K562 (cell line): ENCODE measurements at regions not wholly inside any gene's neighbourhood (a gene's known extent, or its start where the extent isn't known, plus 50 kb on each side); places are given as distances from the start of the nearest gene placed in this dataset.

Experiments used
- ATAC-seq: fragments of 200-7000 bp; cut with Tn5 transposase; 3 replicates; pipeline ENCODE4 v1.9.1; 2020; ENCODE audit warnings: moderate library complexity
- BruUV-seq: library from RNA; stranded (reverse); fragments of 400-500 nt; replicated peaks from 2 replicates; lab custom pipeline; 2021; lab: Mats Ljungman, UMichigan
- CTCF ChIA-PET: fragments of 300-600 bp; formaldehyde crosslinking; extraction: SDS; loops from one replicate; lab custom pipeline; 2021; ENCODE audit warnings: low intra/inter-chr PET ratio; lab: Yijun Ruan, JAX
- POLR2A ChIA-PET: fragments of 300-600, 350-650 bp; sonication (Branson Sonifier 250); formaldehyde crosslinking; extraction: SDS; loops from one replicate; lab custom pipeline; 2021; ENCODE audit warnings: antibody characterized with exemption, inconsistent platforms; lab: Yijun Ruan, JAX
- DNase-seq, 4 experiments: peaks; one replicate each; pipeline versions ENCODE4 v3.0.0 to v3.0.0-alpha.2; 2011 to 2018; ENCODE audit warnings: low spot score in 3 of 4, mixed read lengths in 3 of 4; ENCODE audit errors: extremely low read depth in 1 of 4
- FAIRE-seq: peaks from 2 replicates; lab custom pipeline; 2011; peaks lifted over from hg19 to GRCh38; lab: Jason Lieb, UNC
- H2AFZ ChIP-seq: 2 replicates; pipeline ENCODE4 v1.6.0; 2011; ENCODE audit warnings: low read depth, low read length, control low read depth, inconsistent platforms
- H3K27ac ChIP-seq: fragments of 200-600 bp; 3 replicates; pipeline ENCODE4 v1.8.0; 2011; ENCODE audit warnings: low read depth, mild to moderate bottlenecking, control low read depth, inconsistent platforms, low read length, moderate library complexity, mixed read lengths; ENCODE audit errors: extremely low read depth
- H3K27me3 ChIP-seq, 2 experiments: fragments of 300-600 bp in 1 of 2; 2 replicates in 1 of 2; 3 replicates in 1 of 2; pipeline versions ENCODE4 v1.6.0 to v1.8.0; 2011; ENCODE audit warnings: inconsistent platforms in 2 of 2, low read length in 2 of 2, mild to moderate bottlenecking in 1 of 2, mixed read lengths in 1 of 2, moderate library complexity in 1 of 2; ENCODE audit not compliant: control insufficient read depth in 2 of 2, insufficient read depth in 2 of 2
- H3K36me3 ChIP-seq: fragments of 300-600 bp; 3 replicates; pipeline ENCODE4 v1.8.0; 2011; ENCODE audit warnings: mild to moderate bottlenecking, low read length, inconsistent platforms; ENCODE audit not compliant: control insufficient read depth, insufficient read depth
- H3K4me1 ChIP-seq, 2 experiments: fragments of 200-600 bp in 1 of 2; replicated peaks in 1 of 2; 2 replicates in 1 of 2; 3 replicates in 1 of 2; pipeline versions ENCODE4 v1.5.1 to v1.8.0; 2011; ENCODE audit warnings: inconsistent platforms in 2 of 2, low read length in 2 of 2, mild to moderate bottlenecking in 1 of 2, mixed read lengths in 1 of 2, moderate library complexity in 1 of 2; ENCODE audit not compliant: control insufficient read depth in 2 of 2, insufficient read depth in 2 of 2
- H3K4me2 ChIP-seq: 2 replicates; pipeline ENCODE4 v1.6.1; 2011; ENCODE audit warnings: low read length, control low read depth, inconsistent platforms, mixed read lengths; ENCODE audit not compliant: insufficient read depth
- H3K4me3 ChIP-seq: fragments of 200-600 bp; sonication (generic), shearing (Covaris generic); 2 replicates; pipeline ENCODE4 v1.5.1; 2016; ENCODE audit warnings: control low read depth, inconsistent platforms
- H3K79me2 ChIP-seq: fragments of 200-600 bp; 3 replicates; pipeline ENCODE4 v1.8.0; 2011; ENCODE audit warnings: low read length, inconsistent platforms; ENCODE audit not compliant: control insufficient read depth, insufficient read depth
- H3K9ac ChIP-seq, 2 experiments: 2 replicates each; pipeline versions ENCODE4 v1.6.0 to v1.6.1; 2011; ENCODE audit warnings: low read depth in 2 of 2, low read length in 2 of 2, control low read depth in 1 of 2, inconsistent platforms in 1 of 2, mild to moderate bottlenecking in 1 of 2, mixed read lengths in 1 of 2; ENCODE audit not compliant: insufficient read depth in 1 of 2
- H3K9me1 ChIP-seq: one replicate; pipeline ENCODE4 v1.6.0; 2011; ENCODE audit warnings: inconsistent platforms, mild to moderate bottlenecking, low read length, moderate library complexity; ENCODE audit not compliant: control insufficient read depth, insufficient read depth
- H3K9me3 ChIP-seq: replicated peaks from 2 replicates; pipeline ENCODE4 v1.5.1; 2011; ENCODE audit warnings: low read depth, low read length, inconsistent platforms; ENCODE audit not compliant: control insufficient read depth, insufficient read depth
- H4K20me1 ChIP-seq: replicated peaks from 2 replicates; pipeline ENCODE4 v1.6.1; 2011; ENCODE audit warnings: low read length, inconsistent platforms, mixed read lengths; ENCODE audit not compliant: control insufficient read depth, insufficient read depth
- NEUROD1 ChIP-seq: fragments of 150-350 bp; IDR thresholded peaks from 2 replicates; pipeline ENCODE4 v1.6.1; 2014; ENCODE audit warnings: borderline replicate concordance, low read length, low read depth; ENCODE audit not compliant: partially characterized antibody
- PCBP1 ChIP-seq: fragments of 200-400 bp; formaldehyde crosslinking; IDR thresholded peaks from 2 replicates; pipeline ENCODE4 v1.6.1; 2018; ENCODE audit warnings: mild to moderate bottlenecking, low read depth, low read length; ENCODE audit not compliant: poor library complexity, severe bottlenecking
- ZNF766 ChIP-seq: fragments of 200-800 bp; sonication (Bioruptor generic); conservative IDR thresholded peaks from 2 replicates; pipeline ENCODE4 v1.6.1; 2016; ENCODE audit warnings: missing genetic modification characterization, missing compliant biosample characterization
- WGBS: fragments of 100-300 bp; shearing (Covaris generic); methylation state at CpG from one replicate; pipeline ENCODE4 v1.1.6; 2016; ENCODE audit warnings: low coverage, mixed read lengths; ENCODE audit not compliant: insufficient coverage; ENCODE audit errors: missing lambda C conversion rate; 5-methylcytosine and 5-hydroxymethylcytosine counted together
- in situ Hi-C: fragments of 300-500 bp; cut with MboI; formaldehyde crosslinking; loops from 4 replicates; pipeline ENCODE4 v1.15.0; 2018; ENCODE audit warnings: inconsistent platforms, mixed read lengths
- intact Hi-C: fragments of 100-400 bp; cut with micrococcal nuclease; formaldehyde crosslinking; loops from 2 replicates; pipeline ENCODE4 v1.14.2; 2022
- TF ChIP-seq, protein P1 (sequence below): fragments of 450-650 bp; conservative IDR thresholded peaks from 2 replicates; pipeline ENCODE4 v1.6.1; 2016; ENCODE audit warnings: missing genetic modification characterization, low read depth, mild to moderate bottlenecking, missing compliant biosample characterization, moderate library complexity
- TF ChIP-seq, protein P2 (sequence below), 3 experiments: fragments of 200-800 bp in 1 of 3; fragments of 250-450 bp in 1 of 3; fragments of 450-650 bp in 1 of 3; sonication (Bioruptor Pico) in 1 of 3; sonication (Bioruptor generic) in 1 of 3; formaldehyde crosslinking in 1 of 3; IDR thresholded peaks; 2 replicates each; pipeline versions ENCODE4 v1.6.1 to v1.8.0; 2016 to 2022; ENCODE audit warnings: mild to moderate bottlenecking in 2 of 3, missing genetic modification characterization in 2 of 3, missing compliant biosample characterization in 1 of 3, moderate library complexity in 1 of 3
- TF ChIP-seq, protein P3 (sequence below): IDR thresholded peaks from 2 replicates; pipeline ENCODE4 v1.6.1; 2011; ENCODE audit warnings: borderline replicate concordance, low read depth, mild to moderate bottlenecking, moderate library complexity, low read length; ENCODE audit not compliant: insufficient read depth, poor library complexity, severe bottlenecking

DNA sequence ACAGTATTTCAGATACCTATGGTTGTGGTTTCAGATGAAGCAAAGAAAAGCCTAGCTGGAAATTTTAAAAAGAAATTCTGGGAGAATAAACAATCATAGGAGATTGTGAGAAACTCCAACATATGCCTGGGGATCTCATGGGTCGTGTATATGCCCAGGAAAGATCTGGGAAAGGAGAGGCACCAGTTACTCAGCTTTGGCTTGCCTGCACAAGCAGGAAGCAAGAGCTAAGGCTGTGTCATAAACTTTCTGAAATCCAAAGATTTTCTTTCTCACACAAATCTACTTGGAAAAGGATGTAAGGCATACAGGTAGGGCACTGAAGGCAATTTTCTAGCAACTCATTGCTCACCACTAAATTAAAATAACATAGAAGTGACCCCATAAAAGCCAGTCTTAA is 373.6 kb downstream of the CDC14C start:
- BruUV-seq = no TSS peak
- in situ Hi-C loops = no loop called here
- H3K9me3 ChIP-seq = no peaks in the 10 kb centered on the region
- no peak for FAIRE-seq
- no peaks in the 10 kb centered on the region for H3K36me3 ChIP-seq
- H3K9ac ChIP-seq = no peak overlapping the region
- no peak for DNase-seq
- no peaks in the 10 kb centered on the region for H4K20me1 ChIP-seq
- 9% methylated on average over 1 of the region's 1 CpG for WGBS
- H3K4me2 ChIP-seq = no peak overlapping the region
- no peaks in the 10 kb centered on the region for H3K27me3 ChIP-seq
- H3K79me2 ChIP-seq = no peaks in the 10 kb centered on the region
- TF ChIP-seq, protein P1, sequence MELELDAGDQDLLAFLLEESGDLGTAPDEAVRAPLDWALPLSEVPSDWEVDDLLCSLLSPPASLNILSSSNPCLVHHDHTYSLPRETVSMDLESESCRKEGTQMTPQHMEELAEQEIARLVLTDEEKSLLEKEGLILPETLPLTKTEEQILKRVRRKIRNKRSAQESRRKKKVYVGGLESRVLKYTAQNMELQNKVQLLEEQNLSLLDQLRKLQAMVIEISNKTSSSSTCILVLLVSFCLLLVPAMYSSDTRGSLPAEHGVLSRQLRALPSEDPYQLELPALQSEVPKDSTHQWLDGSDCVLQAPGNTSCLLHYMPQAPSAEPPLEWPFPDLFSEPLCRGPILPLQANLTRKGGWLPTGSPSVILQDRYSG (tag) = no peak
- TF ChIP-seq ZNF766 (CRISPR knock-in tag) (no peak), NEUROD1 (no peak)
- H3K27ac ChIP-seq = no peak overlapping the region
- intact Hi-C loops = no loop called here
- no peaks in the 10 kb centered on the region for H3K4me1 ChIP-seq
- no peak for ATAC-seq
- no peak overlapping the region for H2AFZ ChIP-seq
- ChIA-PET POLR2A (no interaction called here), CTCF (no interaction called here)
- H3K9me1 ChIP-seq = no peaks in the 10 kb centered on the region
- H3K4me3 ChIP-seq = no peak overlapping the region

DNA sequence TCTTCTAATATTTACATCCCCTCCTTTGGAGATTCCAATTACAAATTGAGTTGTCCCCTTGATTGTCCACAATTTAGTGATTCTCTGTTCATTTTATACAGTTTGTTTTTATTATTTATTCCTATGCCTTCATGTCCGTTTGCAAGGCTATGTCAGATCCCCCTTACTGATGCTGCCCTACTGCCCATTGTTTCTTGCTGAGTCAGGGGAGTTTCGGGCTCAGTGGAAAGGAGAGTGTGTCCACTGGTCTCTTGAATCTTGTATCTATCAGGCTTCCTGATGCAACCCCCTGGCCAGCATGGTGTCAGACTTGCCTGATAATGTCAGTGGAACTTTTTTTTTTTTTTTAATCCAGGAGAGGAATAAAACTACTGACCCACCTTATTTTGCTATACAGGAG is 384.4 kb downstream of the CDC14C start:
- H3K4me3 ChIP-seq = no peak overlapping the region
- ChIA-PET CTCF (no interaction called here), POLR2A (no interaction called here)
- H3K9ac ChIP-seq = no peak overlapping the region
- H3K27me3 ChIP-seq = no peaks in the 10 kb centered on the region
- in situ Hi-C loops = no loop called here
- H4K20me1 ChIP-seq = no peaks in the 10 kb centered on the region
- H3K36me3 ChIP-seq = no peaks in the 10 kb centered on the region
- H3K9me1 ChIP-seq = no peaks in the 10 kb centered on the region
- WGBS = 0% methylated on average over 2 of the region's 2 CpGs
- H3K9me3 ChIP-seq = no peaks in the 10 kb centered on the region; the same call in 1 of the 2 replicates
- no peak overlapping the region for H2AFZ ChIP-seq
- no peak overlapping the region for H3K27ac ChIP-seq
- no peak overlapping the region for H3K4me2 ChIP-seq
- TF ChIP-seq, protein P2, sequence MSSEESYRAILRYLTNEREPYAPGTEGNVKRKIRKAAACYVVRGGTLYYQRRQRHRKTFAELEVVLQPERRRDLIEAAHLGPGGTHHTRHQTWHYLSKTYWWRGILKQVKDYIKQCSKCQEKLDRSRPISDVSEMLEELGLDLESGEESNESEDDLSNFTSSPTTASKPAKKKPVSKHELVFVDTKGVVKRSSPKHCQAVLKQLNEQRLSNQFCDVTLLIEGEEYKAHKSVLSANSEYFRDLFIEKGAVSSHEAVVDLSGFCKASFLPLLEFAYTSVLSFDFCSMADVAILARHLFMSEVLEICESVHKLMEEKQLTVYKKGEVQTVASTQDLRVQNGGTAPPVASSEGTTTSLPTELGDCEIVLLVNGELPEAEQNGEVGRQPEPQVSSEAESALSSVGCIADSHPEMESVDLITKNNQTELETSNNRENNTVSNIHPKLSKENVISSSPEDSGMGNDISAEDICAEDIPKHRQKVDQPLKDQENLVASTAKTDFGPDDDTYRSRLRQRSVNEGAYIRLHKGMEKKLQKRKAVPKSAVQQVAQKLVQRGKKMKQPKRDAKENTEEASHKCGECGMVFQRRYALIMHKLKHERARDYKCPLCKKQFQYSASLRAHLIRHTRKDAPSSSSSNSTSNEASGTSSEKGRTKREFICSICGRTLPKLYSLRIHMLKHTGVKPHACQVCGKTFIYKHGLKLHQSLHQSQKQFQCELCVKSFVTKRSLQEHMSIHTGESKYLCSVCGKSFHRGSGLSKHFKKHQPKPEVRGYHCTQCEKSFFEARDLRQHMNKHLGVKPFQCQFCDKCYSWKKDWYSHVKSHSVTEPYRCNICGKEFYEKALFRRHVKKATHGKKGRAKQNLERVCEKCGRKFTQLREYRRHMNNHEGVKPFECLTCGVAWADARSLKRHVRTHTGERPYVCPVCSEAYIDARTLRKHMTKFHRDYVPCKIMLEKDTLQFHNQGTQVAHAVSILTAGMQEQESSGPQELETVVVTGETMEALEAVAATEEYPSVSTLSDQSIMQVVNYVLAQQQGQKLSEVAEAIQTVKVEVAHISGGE (CRISPR knock-in tag; IDR thresholded peaks at IDR 0.05) = no peak
- no peak for TF ChIP-seq PCBP1
- TF ChIP-seq, protein P3, sequence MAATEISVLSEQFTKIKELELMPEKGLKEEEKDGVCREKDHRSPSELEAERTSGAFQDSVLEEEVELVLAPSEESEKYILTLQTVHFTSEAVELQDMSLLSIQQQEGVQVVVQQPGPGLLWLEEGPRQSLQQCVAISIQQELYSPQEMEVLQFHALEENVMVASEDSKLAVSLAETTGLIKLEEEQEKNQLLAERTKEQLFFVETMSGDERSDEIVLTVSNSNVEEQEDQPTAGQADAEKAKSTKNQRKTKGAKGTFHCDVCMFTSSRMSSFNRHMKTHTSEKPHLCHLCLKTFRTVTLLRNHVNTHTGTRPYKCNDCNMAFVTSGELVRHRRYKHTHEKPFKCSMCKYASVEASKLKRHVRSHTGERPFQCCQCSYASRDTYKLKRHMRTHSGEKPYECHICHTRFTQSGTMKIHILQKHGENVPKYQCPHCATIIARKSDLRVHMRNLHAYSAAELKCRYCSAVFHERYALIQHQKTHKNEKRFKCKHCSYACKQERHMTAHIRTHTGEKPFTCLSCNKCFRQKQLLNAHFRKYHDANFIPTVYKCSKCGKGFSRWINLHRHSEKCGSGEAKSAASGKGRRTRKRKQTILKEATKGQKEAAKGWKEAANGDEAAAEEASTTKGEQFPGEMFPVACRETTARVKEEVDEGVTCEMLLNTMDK = no peak
- intact Hi-C loops = no loop called here
- ATAC-seq (no peak), DNase-seq (no peak), FAIRE-seq (no peak)
- H3K79me2 ChIP-seq = no peaks in the 10 kb centered on the region
- no peaks in the 10 kb centered on the region for H3K4me1 ChIP-seq
- no TSS peak for BruUV-seq
